ENCODE measurements at regions not wholly inside any gene's neighbourhood (a gene's known extent, or its start where the extent isn't known, plus 50 kb on each side); places are given as distances from the start of the nearest gene placed in this dataset.
A peak's percentile ranks its signal among the peaks of the same experiment; 100 is the strongest.

DNA sequence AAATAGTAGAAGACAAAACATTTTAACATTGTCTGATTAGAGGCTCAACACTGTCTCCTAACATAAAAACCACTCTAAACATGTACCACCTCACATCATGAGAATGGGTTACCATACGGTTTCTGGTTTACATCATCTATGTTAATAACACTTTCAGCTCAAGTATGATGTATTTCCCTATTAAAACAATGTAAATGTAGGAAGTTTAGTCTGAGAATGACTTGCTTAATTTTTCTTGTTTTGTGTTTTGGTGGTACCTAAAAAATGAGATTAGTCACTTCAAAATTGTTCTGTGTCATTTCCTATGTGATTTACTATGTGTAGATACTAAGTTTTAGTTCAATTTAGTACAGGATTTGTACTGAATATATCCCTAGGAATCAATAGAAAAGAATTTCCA lies 195.8 kb upstream of the SEMA3C start:
- H3K4me3 ChIP-seq = no peak overlapping the region
- H3K9me3 ChIP-seq = no peaks in the 10 kb centered on the region
- no peak for ATAC-seq
- TF ChIP-seq, protein P1, sequence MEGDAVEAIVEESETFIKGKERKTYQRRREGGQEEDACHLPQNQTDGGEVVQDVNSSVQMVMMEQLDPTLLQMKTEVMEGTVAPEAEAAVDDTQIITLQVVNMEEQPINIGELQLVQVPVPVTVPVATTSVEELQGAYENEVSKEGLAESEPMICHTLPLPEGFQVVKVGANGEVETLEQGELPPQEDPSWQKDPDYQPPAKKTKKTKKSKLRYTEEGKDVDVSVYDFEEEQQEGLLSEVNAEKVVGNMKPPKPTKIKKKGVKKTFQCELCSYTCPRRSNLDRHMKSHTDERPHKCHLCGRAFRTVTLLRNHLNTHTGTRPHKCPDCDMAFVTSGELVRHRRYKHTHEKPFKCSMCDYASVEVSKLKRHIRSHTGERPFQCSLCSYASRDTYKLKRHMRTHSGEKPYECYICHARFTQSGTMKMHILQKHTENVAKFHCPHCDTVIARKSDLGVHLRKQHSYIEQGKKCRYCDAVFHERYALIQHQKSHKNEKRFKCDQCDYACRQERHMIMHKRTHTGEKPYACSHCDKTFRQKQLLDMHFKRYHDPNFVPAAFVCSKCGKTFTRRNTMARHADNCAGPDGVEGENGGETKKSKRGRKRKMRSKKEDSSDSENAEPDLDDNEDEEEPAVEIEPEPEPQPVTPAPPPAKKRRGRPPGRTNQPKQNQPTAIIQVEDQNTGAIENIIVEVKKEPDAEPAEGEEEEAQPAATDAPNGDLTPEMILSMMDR (IDR thresholded peaks at IDR 0.05) = no peak
- H3K4me1 ChIP-seq (ENCODE audit: low read depth) = no peaks in the 10 kb centered on the region
- intact Hi-C loops (cut with DNase I, micrococcal nuclease) = no loop called here
- no peak for DNase-seq
- no peaks in the 10 kb centered on the region for H3K36me3 ChIP-seq (ENCODE audit: low read depth)

DNA sequence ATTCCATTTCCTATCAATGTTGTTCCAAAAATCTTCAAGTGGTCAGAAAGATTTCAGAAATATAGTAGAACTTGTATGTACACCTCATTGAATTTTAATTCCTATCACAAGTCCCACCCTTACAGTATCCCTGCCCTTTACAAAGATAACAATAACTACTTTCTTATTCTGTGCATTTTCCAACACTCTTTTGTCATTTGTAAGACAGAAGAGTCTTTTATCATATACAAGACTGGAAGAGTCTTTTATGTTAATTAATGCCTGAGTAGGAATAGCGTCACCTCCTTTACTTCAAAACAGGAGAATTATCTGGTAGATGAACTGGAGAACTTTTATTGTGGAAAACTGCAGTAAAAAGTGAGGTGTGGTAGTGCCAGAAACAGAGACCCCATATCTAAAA lies 193.9 kb upstream of the SEMA3C start:
- Histone ChIP-seq H3K36me3 (ENCODE audit: low read depth) (no peaks in the 10 kb centered on the region), H3K4me3 (no peak overlapping the region), H3K9me3 (no peaks in the 10 kb centered on the region), H3K4me1 (ENCODE audit: low read depth) (no peaks in the 10 kb centered on the region)
- TF ChIP-seq, protein P1 (IDR thresholded peaks at IDR 0.05) = no peak
- DNase-seq = no peak
- ATAC-seq = no peak
- intact Hi-C loops (cut with DNase I, micrococcal nuclease) = no loop called here

DNA sequence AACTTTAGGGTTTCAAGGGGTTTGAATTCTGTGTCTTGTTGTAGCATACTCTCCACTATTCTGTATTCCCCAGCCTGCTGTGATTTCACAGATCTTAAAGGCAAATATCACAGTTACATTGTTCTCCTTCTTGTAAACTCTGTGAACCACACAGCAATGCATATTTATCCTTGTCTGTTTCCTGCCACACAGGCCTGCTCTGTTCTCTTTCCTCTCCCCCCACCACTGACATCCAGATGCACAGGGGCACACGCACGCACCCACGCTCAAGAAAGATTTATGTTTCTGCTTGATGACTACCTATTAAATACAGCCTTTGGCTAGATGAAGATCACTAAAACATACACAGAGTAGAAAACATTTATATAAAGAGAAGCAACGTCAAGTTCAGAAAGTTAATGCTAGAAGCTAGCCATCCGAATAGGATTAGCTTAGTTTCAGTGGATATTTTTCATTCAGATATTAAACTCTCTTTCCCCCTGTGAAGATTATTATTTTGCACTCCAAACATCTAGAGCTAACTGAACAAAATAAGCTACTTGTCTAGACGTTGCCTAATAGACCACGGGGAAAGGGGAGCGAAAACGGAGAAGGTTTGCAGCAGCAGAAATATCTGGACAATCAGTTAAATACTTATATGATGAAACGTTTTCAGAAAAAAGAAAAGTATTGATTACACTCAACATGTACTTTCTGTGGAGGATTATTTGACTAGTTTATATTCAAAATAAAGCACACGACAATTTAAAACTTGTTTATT lies 193.1 kb upstream of the SEMA3C start:
- no peak overlapping the region for H3K4me3 ChIP-seq
- no peak for ATAC-seq
- no peak for DNase-seq
- intact Hi-C loops (cut with DNase I, micrococcal nuclease) = no loop called here
- no peaks in the 10 kb centered on the region for H3K4me1 ChIP-seq (ENCODE audit: low read depth)
- no peaks in the 10 kb centered on the region for H3K9me3 ChIP-seq
- no peaks in the 10 kb centered on the region for H3K36me3 ChIP-seq (ENCODE audit: low read depth)
- TF ChIP-seq, protein P1 (IDR thresholded peaks at IDR 0.05) = no peak

GRCh38 chr7:81111358-81111757 lies 192.5 kb upstream of the SEMA3C start:
- Histone ChIP-seq H3K4me3 (no peak overlapping the region), H3K36me3 (ENCODE audit: low read depth) (no peaks in the 10 kb centered on the region)

DNA sequence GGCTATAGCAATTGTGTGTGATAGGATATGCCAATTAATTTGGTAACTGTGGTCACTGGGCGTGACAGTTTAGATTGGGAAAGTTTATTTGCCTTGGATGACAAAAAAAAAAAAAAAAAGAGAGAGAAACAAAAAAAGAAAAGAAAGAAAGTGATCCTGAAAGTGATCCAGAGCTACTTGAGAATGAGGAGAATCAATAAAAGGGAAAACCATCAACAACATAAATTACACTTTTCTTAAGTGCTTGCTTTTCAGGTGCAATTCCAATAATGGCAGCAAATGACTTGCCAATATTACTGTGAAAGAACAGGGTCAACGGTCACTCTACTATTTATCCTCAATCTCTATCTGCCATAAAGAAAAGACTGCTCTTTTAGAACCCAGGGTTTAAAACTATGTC lies 191.8 kb upstream of the SEMA3C start:
- H3K4me1 ChIP-seq (ENCODE audit: low read depth) = no peaks in the 10 kb centered on the region
- ATAC-seq (no peak), DNase-seq (no peak)
- H3K9me3 ChIP-seq = no peaks in the 10 kb centered on the region
- TF ChIP-seq, protein P1 (IDR thresholded peaks at IDR 0.05) = no peak
- no peak overlapping the region for H3K4me3 ChIP-seq
- H3K36me3 ChIP-seq (ENCODE audit: low read depth) = no peaks in the 10 kb centered on the region
- intact Hi-C loops (cut with DNase I, micrococcal nuclease) = no loop called here

More at GRCh38 chr7:81111358-81111757, 192.5 kb upstream of the SEMA3C start:
- TF ChIP-seq, protein P1 (IDR thresholded peaks at IDR 0.05) = no peak
- no peaks in the 10 kb centered on the region for H3K9me3 ChIP-seq
- ATAC-seq (no peak), DNase-seq (peak in 1 of 3 donors; percentile 9)
- H3K4me1 ChIP-seq (ENCODE audit: low read depth) = no peaks in the 10 kb centered on the region
- intact Hi-C loops (cut with DNase I, micrococcal nuclease) = no loop called here
